Smooth muscle cell (in vitro differentiated cells): ENCODE measurements at regions not wholly inside any gene's neighbourhood (a gene's known extent, or its start where the extent isn't known, plus 50 kb on each side); places are given as distances from the start of the nearest gene placed in this dataset.

Experiments used
- DNase-seq: peaks from one replicate; lab custom pipeline; 2025; ENCODE audit not compliant: unreplicated experiment; lab: John Stamatoyannopoulos, UW
- H2AFZ ChIP-seq: fragments of 200-600 bp; sonication (generic); 2 replicates; pipeline ENCODE4 v1.6.0; 2016; ENCODE audit warnings: antibody characterized with exemption, low read depth, mild to moderate bottlenecking
- H3F3A ChIP-seq: fragments of 200-600 bp; sonication (generic); 2 replicates; pipeline ENCODE4 v1.6.0; 2017; ENCODE audit warnings: antibody characterized with exemption, low read depth
- H3K27ac ChIP-seq: fragments of 200-600 bp; sonication (generic); 2 replicates; pipeline ENCODE4 v1.5.1; 2016; ENCODE audit warnings: low read depth, mild to moderate bottlenecking
- H3K27me3 ChIP-seq: fragments of 200-600 bp; sonication (generic); 2 replicates; pipeline ENCODE4 v1.6.1; 2016; ENCODE audit warnings: low read depth, mild to moderate bottlenecking
- H3K36me3 ChIP-seq: fragments of 200-600 bp; sonication (generic); 2 replicates; pipeline ENCODE4 v1.5.1; 2016; ENCODE audit warnings: low read depth
- H3K4me1 ChIP-seq: fragments of 200-600 bp; sonication (generic); 2 replicates; pipeline ENCODE4 v1.5.1; 2016; ENCODE audit warnings: low read depth
- H3K4me2 ChIP-seq: fragments of 200-600 bp; sonication (generic); 2 replicates; pipeline ENCODE4 v1.6.0; 2016; ENCODE audit warnings: mild to moderate bottlenecking
- H3K4me3 ChIP-seq: fragments of 200-600 bp; sonication (generic); 2 replicates; pipeline ENCODE4 v1.5.1; 2016; ENCODE audit warnings: mild to moderate bottlenecking
- H3K79me2 ChIP-seq: fragments of 200-600 bp; sonication (generic); 2 replicates; pipeline ENCODE4 v1.6.0; 2016; ENCODE audit warnings: low read depth, mild to moderate bottlenecking
- H3K9ac ChIP-seq: fragments of 200-600 bp; sonication (generic); 2 replicates; pipeline ENCODE4 v1.6.0; 2016; ENCODE audit warnings: low read depth
- H3K9me3 ChIP-seq: fragments of 200-600 bp; sonication (generic); replicated peaks from 2 replicates; pipeline ENCODE4 v1.5.1; 2016; ENCODE audit warnings: low read depth
- H4K20me1 ChIP-seq: fragments of 200-600 bp; sonication (generic); 2 replicates; pipeline ENCODE4 v1.6.0; 2016; ENCODE audit warnings: low read depth
- CTCF ChIP-seq: fragments of 200-600 bp; sonication (generic); IDR thresholded peaks from 2 replicates; pipeline ENCODE4 v1.5.1; 2017; ENCODE audit warnings: borderline replicate concordance, mild to moderate bottlenecking, antibody characterized with exemption; ENCODE audit not compliant: insufficient read depth, poor library complexity, severe bottlenecking
- WGBS: methylation state at CpG from one replicate; pipeline ENCODE4 v1.1.7; 2016; ENCODE audit warnings: low lambda C conversion rate; 5-methylcytosine and 5-hydroxymethylcytosine counted together

DNA sequence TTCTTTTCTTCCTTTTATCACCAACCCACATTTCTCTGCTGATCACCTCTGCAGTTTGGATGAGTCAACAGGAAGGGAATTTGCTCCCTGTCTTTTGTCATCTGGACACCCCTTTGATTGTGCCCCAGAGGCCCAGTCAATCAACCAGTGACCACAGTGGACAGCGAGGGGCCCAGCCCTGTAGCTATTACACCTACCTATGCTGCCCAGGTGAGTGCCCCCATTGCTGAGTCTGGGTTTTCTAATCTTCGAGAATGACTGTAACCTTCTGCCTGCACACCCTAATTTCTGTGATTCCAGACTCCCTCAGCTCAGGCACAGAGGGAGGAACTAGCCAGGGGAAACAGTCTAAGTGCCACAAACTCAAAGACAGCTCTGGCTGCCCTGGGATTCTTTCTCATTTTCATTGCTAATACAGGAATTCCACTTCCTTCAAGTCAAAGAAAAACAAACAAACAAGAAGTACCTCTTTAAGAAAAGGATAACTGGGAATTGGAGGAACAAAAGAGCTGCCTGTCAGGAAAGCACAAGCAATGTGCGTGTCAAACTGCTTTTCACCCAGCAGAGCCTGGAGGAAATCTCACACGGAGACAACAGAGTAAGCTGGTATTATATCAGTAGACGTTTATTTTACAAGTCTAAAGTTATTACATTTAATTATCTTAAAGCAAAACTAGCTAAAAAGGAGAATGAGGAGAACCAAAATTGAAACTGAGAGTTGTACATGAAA, 311.1 kb downstream of the AJAP1 start:
- no peak overlapping the region for H3K4me2 ChIP-seq
- H3K9me3 ChIP-seq: no peaks in the 10 kb centered on the region
- no peaks in the 10 kb centered on the region for H3K27me3 ChIP-seq
- no peak overlapping the region for H3K4me3 ChIP-seq
- no peaks in the 10 kb centered on the region for H3F3A ChIP-seq
- WGBS: 27% methylated on average over 5 of the region's 5 CpGs
- no peak for TF ChIP-seq CTCF
- no peaks in the 10 kb centered on the region for H3K36me3 ChIP-seq
- DNase-seq: no peak
- no peak overlapping the region for H3K9ac ChIP-seq
- H3K27ac ChIP-seq: no peak overlapping the region
- H4K20me1 ChIP-seq: no peaks in the 10 kb centered on the region
- no peaks in the 10 kb centered on the region for H3K4me1 ChIP-seq
- H3K79me2 ChIP-seq: no peaks in the 10 kb centered on the region
- no peak overlapping the region for H2AFZ ChIP-seq

DNA sequence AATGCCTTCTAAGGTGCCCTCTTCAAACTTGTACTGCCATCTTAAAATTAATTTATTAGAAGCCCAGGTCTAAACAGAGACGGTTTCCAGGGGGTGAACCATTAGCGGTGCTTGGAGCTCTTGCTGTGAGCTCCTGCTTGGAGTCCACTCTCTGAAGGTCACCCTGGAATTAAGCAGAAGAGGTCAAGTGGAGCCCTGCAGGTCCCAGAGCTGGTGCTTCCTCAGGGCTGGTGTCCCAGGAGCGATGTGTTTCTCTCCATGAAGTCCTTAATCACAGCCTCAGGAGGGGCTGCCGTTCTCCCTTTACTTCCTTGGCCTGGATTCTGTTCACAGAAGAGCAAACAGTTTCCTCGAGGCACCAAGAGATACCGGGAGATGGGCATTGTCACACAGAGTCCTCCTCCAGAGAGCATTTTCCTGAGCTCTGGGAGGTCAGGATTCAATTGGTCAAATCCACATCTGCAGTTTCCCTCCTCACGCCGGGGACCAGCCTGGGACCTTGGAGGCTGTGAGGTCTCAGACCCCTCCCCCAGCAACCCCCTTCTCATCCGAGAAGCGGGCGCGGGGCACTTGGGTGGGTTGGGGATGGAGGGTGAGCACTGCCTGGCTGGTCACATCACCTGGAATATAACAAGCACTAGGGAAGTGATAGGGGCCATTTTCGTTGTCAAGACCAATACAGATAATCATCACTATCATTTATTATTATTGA, 310.4 kb downstream of the AJAP1 start:
- 69% methylated on average over 13 of the region's 13 CpGs for WGBS
- Histone ChIP-seq H3K79me2 (no peaks in the 10 kb centered on the region), H2AFZ (no peak overlapping the region), H3K36me3 (no peaks in the 10 kb centered on the region), H3K4me1 (no peaks in the 10 kb centered on the region), H3K9me3 (no peaks in the 10 kb centered on the region), H3K27me3 (no peaks in the 10 kb centered on the region), H3K27ac (no peak overlapping the region), H3K9ac (no peak overlapping the region), H3K4me2 (no peak overlapping the region), H3K4me3 (no peak overlapping the region), H3F3A (no peaks in the 10 kb centered on the region), H4K20me1 (no peaks in the 10 kb centered on the region)
- DNase-seq: no peak
- TF ChIP-seq CTCF: no peak

DNA sequence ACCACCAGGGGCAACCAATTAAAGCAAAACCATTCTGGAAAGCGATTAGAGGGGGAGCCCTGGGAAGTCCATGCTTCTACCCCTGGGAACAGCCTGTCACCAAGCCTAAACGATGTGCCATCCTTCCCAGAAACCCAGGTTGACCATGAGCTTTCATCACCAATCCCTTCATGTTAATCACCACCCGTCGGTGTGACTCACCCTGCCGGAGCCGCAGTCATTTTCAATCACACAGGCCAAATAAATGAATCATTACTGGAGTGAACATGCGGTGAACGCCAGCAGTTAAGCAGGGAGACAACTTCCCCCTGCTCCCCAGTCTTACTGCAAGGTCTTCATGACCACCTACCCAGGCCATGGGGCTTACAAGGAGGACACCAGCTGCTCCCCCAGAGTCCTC, 308.8 kb downstream of the AJAP1 start:
- no peak overlapping the region for H3K9ac ChIP-seq
- no peaks in the 10 kb centered on the region for H3K27me3 ChIP-seq
- no peaks in the 10 kb centered on the region for H3K36me3 ChIP-seq
- H3K27ac ChIP-seq: no peak overlapping the region
- TF ChIP-seq CTCF: no peak
- no peaks in the 10 kb centered on the region for H3K9me3 ChIP-seq
- no peak overlapping the region for H3K4me2 ChIP-seq
- no peaks in the 10 kb centered on the region for H3K4me1 ChIP-seq
- 39% methylated on average over 8 of the region's 8 CpGs for WGBS
- DNase-seq: no peak
- H4K20me1 ChIP-seq: no peaks in the 10 kb centered on the region
- no peak overlapping the region for H3K4me3 ChIP-seq
- H3K79me2 ChIP-seq: no peaks in the 10 kb centered on the region
- H2AFZ ChIP-seq: no peak overlapping the region
- no peaks in the 10 kb centered on the region for H3F3A ChIP-seq
